ENCODE measurements at regions not wholly inside any gene's neighbourhood (a gene's known extent, or its start where the extent isn't known, plus 50 kb on each side); places are given as distances from the start of the nearest gene placed in this dataset.

DNA sequence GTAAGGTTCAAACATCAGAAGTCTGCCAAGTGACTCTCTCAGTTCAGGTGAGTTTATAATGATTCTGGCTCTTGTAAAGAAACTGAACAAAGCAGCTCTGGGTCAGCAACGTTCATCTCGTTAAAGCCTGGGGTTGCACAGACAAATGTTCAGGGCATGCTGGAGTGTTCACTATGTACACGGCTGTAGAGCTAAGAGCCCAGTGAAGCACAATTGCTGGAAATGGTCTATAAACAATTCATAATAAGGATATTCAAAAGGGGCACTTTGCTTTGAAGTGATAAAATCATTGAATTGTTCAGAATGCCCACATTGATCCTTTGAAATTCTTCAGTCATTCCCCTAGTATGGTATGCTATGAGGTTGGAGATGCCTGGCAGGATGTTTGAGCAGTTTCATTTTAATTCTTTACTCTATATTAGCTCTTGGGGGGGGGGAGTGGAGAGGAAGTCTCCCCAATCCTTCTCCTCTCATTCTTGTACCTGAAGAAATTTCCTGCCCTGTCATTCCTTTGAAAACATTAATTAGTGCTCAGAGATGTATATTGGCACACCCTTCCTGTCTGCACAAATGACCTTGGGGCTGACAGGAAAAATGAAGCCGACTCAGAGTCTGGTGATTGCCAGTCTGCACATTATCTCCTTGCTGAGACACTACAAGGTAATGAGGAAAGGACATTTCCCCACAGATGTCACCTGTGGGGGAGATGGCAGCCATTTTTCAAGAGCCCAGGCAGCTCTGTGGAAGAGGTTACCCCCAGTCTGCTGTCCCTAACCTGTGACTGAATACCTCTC, 145.5 kb downstream of the DLEU7 start:
- TF ChIP-seq, protein P1, sequence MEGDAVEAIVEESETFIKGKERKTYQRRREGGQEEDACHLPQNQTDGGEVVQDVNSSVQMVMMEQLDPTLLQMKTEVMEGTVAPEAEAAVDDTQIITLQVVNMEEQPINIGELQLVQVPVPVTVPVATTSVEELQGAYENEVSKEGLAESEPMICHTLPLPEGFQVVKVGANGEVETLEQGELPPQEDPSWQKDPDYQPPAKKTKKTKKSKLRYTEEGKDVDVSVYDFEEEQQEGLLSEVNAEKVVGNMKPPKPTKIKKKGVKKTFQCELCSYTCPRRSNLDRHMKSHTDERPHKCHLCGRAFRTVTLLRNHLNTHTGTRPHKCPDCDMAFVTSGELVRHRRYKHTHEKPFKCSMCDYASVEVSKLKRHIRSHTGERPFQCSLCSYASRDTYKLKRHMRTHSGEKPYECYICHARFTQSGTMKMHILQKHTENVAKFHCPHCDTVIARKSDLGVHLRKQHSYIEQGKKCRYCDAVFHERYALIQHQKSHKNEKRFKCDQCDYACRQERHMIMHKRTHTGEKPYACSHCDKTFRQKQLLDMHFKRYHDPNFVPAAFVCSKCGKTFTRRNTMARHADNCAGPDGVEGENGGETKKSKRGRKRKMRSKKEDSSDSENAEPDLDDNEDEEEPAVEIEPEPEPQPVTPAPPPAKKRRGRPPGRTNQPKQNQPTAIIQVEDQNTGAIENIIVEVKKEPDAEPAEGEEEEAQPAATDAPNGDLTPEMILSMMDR (IDR thresholded peaks at IDR 0.05): no peak
- no peak for TF ChIP-seq POLR2AphosphoS5 (IDR thresholded peaks at IDR 0.05)
- TF ChIP-seq POLR2A (IDR thresholded peaks at IDR 0.05; ENCODE audit: low read depth): no peak

Data from esophagus muscularis mucosa (tissue), 3 donors.